ENCODE measurements at regions not wholly inside any gene's neighbourhood (a gene's known extent, or its start where the extent isn't known, plus 50 kb on each side); places are given as distances from the start of the nearest gene placed in this dataset.

- Histone ChIP-seq H3K9me3 (ENCODE audit: control insufficient read depth in 4 of 4, low read length in 3 of 4) (no peaks in the 10 kb centered on the region), H3K36me3 (ENCODE audit: control insufficient read depth in 4 of 4, insufficient read depth in 3 of 4, low read depth in 1 of 4, low read length in 3 of 4) (no peaks in the 10 kb centered on the region), H3K4me3 (ENCODE audit: low read depth in 1 of 3, low read length in 3 of 3) (no peak overlapping the region), H3K9ac (ENCODE audit: low read depth in 1 of 2, low read length in 2 of 2) (no peak overlapping the region), H3K27ac (ENCODE audit: low read depth in 1 of 2, low read length in 2 of 2) (no peak overlapping the region), H3K4me1 (ENCODE audit: control insufficient read depth in 4 of 4, insufficient read depth in 4 of 4, low read length in 3 of 4) (no peaks in the 10 kb centered on the region), H3K27me3 (ENCODE audit: control insufficient read depth in 4 of 4, insufficient read depth in 4 of 4, low read length in 3 of 4) (no peaks in the 10 kb centered on the region)
- no peak for DNase-seq (ENCODE audit: low spot score)
- TF ChIP-seq RXRA (IDR thresholded peaks at IDR 0.05) (no peak), NR2F2 (IDR thresholded peaks at IDR 0.05) (peak; percentile 46)
- 47% methylated on average over 3 of the region's 3 CpGs for WGBS
Observed at GRCh38 chr20:22924949-22925612, 110.0 kb upstream of the SSTR4 start.

GRCh38 chr20:22925613-22925983 lies 109.5 kb upstream of the SSTR4 start:
- Histone ChIP-seq H3K9me3 (ENCODE audit: control insufficient read depth in 4 of 4, low read length in 3 of 4) (no peaks in the 10 kb centered on the region), H3K36me3 (ENCODE audit: control insufficient read depth in 4 of 4, insufficient read depth in 3 of 4, low read depth in 1 of 4, low read length in 3 of 4) (no peaks in the 10 kb centered on the region), H3K9ac (ENCODE audit: low read depth in 1 of 2, low read length in 2 of 2) (no peak overlapping the region), H3K4me3 (ENCODE audit: low read depth in 1 of 3, low read length in 3 of 3) (no peak overlapping the region), H3K27me3 (ENCODE audit: control insufficient read depth in 4 of 4, insufficient read depth in 4 of 4, low read length in 3 of 4) (no peaks in the 10 kb centered on the region), H3K27ac (ENCODE audit: low read depth in 1 of 2, low read length in 2 of 2) (no peak overlapping the region), H3K4me1 (ENCODE audit: control insufficient read depth in 4 of 4, insufficient read depth in 4 of 4, low read length in 3 of 4) (no peaks in the 10 kb centered on the region)
- TF ChIP-seq JUND (IDR thresholded peaks at IDR 0.05), result no peak
- no peak for TF ChIP-seq RXRA (IDR thresholded peaks at IDR 0.05)
- no peak for TF ChIP-seq FOXA1 (IDR thresholded peaks at IDR 0.05)
- no peak for TF ChIP-seq YY1 (IDR thresholded peaks at IDR 0.05)
- TF ChIP-seq RAD21 (IDR thresholded peaks at IDR 0.05), result no peak
- TF ChIP-seq ATF3 (IDR thresholded peaks at IDR 0.05), result no peak
- no peak for TF ChIP-seq NR2F2 (IDR thresholded peaks at IDR 0.05)
- TF ChIP-seq GABPA (IDR thresholded peaks at IDR 0.05 in 1 of 2, conservative IDR thresholded peaks at IDR 0.05 in 1 of 2), result no peak
- TF ChIP-seq HNF4G (IDR thresholded peaks at IDR 0.05), result no peak
- TF ChIP-seq HNF4A (conservative IDR thresholded peaks at IDR 0.05), result no peak
- DNase-seq (ENCODE audit: low spot score), result no peak
- 68% methylated on average over 4 of the region's 4 CpGs for WGBS

- no peak for DNase-seq (ENCODE audit: low spot score)
- no peaks in the 10 kb centered on the region for H3K27me3 ChIP-seq (ENCODE audit: control insufficient read depth in 4 of 4, insufficient read depth in 4 of 4, low read length in 3 of 4)
- H3K27ac ChIP-seq (ENCODE audit: low read depth in 1 of 2, low read length in 2 of 2), result no peak overlapping the region
- peaks cover 0 to 9% (median 7%) of the 10 kb centered on the region in 4 donors for H3K4me1 ChIP-seq (ENCODE audit: control insufficient read depth in 4 of 4, insufficient read depth in 4 of 4, low read length in 3 of 4)
- TF ChIP-seq RXRA (IDR thresholded peaks at IDR 0.05) (no peak), ATF3 (IDR thresholded peaks at IDR 0.05) (no peak), EGR1 (IDR thresholded peaks at IDR 0.05; ENCODE audit: low read depth in 2 of 2) (no peak), CTCF (IDR thresholded peaks at IDR 0.05; ENCODE audit: low read depth, low read length, missing input control) (no peak), FOXA1 (IDR thresholded peaks at IDR 0.05) (no peak), NR2F2 (IDR thresholded peaks at IDR 0.05) (no peak), MAX (IDR thresholded peaks at IDR 0.05) (no peak), HNF4G (IDR thresholded peaks at IDR 0.05) (no peak), REST (IDR thresholded peaks at IDR 0.05) (no peak)
- H3K9ac ChIP-seq (ENCODE audit: low read depth in 1 of 2, low read length in 2 of 2), result no peak overlapping the region
- 60% methylated on average over 3 of the region's 3 CpGs for WGBS
- H3K9me3 ChIP-seq (ENCODE audit: control insufficient read depth in 4 of 4, low read length in 3 of 4), result no peaks in the 10 kb centered on the region
- no peak overlapping the region for H3K4me3 ChIP-seq (ENCODE audit: low read depth in 1 of 3, low read length in 3 of 3)
- no peaks in the 10 kb centered on the region for H3K36me3 ChIP-seq (ENCODE audit: control insufficient read depth in 4 of 4, insufficient read depth in 3 of 4, low read depth in 1 of 4, low read length in 3 of 4)
Observed at GRCh38 chr20:22927537-22927936, 107.6 kb upstream of the SSTR4 start.
